SK-N-SH (cell line): ENCODE measurements at regions not wholly inside any gene's neighbourhood (a gene's known extent, or its start where the extent isn't known, plus 50 kb on each side); places are given as distances from the start of the nearest gene placed in this dataset.

ENCODE experiments used
- CTCF ChIA-PET: fragments of 300-600, 350-600 bp; formaldehyde crosslinking; extraction: SDS; loops from one replicate; lab custom pipeline; 2021; lab: Yijun Ruan, JAX
- POLR2A ChIA-PET: fragments of 350-600 bp; sonication (Branson Sonifier 250); formaldehyde crosslinking; extraction: SDS; loops from one replicate; lab custom pipeline; 2020; ENCODE audit warnings: antibody characterized with exemption, inconsistent platforms; lab: Yijun Ruan, JAX
- DNase-seq: peaks from one replicate; pipeline ENCODE4 v3.0.0; 2012
- H2AFZ ChIP-seq: fragments of 200-600 bp; sonication (generic); 2 replicates; pipeline ENCODE4 v1.8.1; 2016; ENCODE audit warnings: antibody characterized with exemption, mild to moderate bottlenecking, low read depth
- H3F3A ChIP-seq: fragments of 200-600 bp; sonication (generic); replicated peaks from 2 replicates; pipeline ENCODE3; 2016; ENCODE audit warnings: antibody characterized with exemption, mild to moderate bottlenecking; ENCODE audit not compliant: insufficient read depth
- H3K27ac ChIP-seq, 2 experiments: fragments of 200-500 bp in 1 of 2; fragments of 200-600 bp in 1 of 2; sonication (Bioruptor generic) in 1 of 2; sonication (generic), shearing (Covaris generic) in 1 of 2; 2 replicates each; pipeline versions ENCODE4 v1.5.1 to v1.6.1; 2014 to 2016; ENCODE audit warnings: low read depth in 2 of 2, inconsistent platforms in 1 of 2, low read length in 1 of 2, mild to moderate bottlenecking in 1 of 2, mixed read lengths in 1 of 2
- H3K27me3 ChIP-seq: fragments of 200-600 bp; sonication (generic), shearing (Covaris generic); 2 replicates; pipeline ENCODE4 v1.6.1; 2016; ENCODE audit warnings: mixed run types; ENCODE audit not compliant: insufficient read depth
- H3K36me3 ChIP-seq, 2 experiments: fragments of 200-500 bp in 1 of 2; fragments of 200-600 bp in 1 of 2; sonication (Bioruptor generic) in 1 of 2; sonication (generic) in 1 of 2; replicated peaks in 1 of 2; 2 replicates each; pipeline versions ENCODE3 to v1.5.1; 2014 to 2016; ENCODE audit warnings: low read length in 1 of 2, mild to moderate bottlenecking in 1 of 2; ENCODE audit not compliant: insufficient read depth in 2 of 2, control insufficient read depth in 1 of 2
- H3K4me1 ChIP-seq, 2 experiments: fragments of 200-500 bp in 1 of 2; fragments of 200-600 bp in 1 of 2; sonication (Bioruptor generic) in 1 of 2; sonication (generic), shearing (Covaris generic) in 1 of 2; 2 replicates each; pipeline versions ENCODE4 v1.5.1 to v1.6.1; 2014 to 2016; ENCODE audit warnings: low read depth in 1 of 2, low read length in 1 of 2, mixed run types in 1 of 2; ENCODE audit not compliant: insufficient read depth in 2 of 2, control insufficient read depth in 1 of 2
- H3K4me2 ChIP-seq: fragments of 200-600 bp; sonication (generic), shearing (Covaris generic); 2 replicates; pipeline ENCODE4 v1.6.1; 2017; ENCODE audit warnings: mixed run types
- H3K4me3 ChIP-seq, 2 experiments: fragments of 200-500 bp in 1 of 2; fragments of 200-600 bp in 1 of 2; sonication (Bioruptor generic) in 1 of 2; sonication (generic), shearing (Covaris generic) in 1 of 2; 2 replicates each; pipeline versions ENCODE4 v1.5.1 to v1.8.1; 2014 to 2016; ENCODE audit warnings: low read depth in 2 of 2, inconsistent platforms in 1 of 2, low read length in 1 of 2, mild to moderate bottlenecking in 1 of 2, mixed read lengths in 1 of 2, moderate library complexity in 1 of 2
- H3K79me2 ChIP-seq: fragments of 200-600 bp; sonication (generic); 2 replicates; pipeline ENCODE4 v1.8.1; 2017; ENCODE audit warnings: mild to moderate bottlenecking; ENCODE audit not compliant: insufficient read depth
- H3K9ac ChIP-seq: fragments of 200-600 bp; sonication (generic); 2 replicates; pipeline ENCODE4 v1.6.1; 2017; ENCODE audit warnings: mixed run types
- H3K9me2 ChIP-seq: fragments of 200-600 bp; sonication (generic); 2 replicates; pipeline ENCODE4 v1.6.1; 2017; ENCODE audit warnings: mixed run types
- H3K9me3 ChIP-seq: fragments of 200-600 bp; sonication (generic); 2 replicates; pipeline ENCODE4 v1.6.1; 2017; ENCODE audit warnings: mixed run types, mild to moderate bottlenecking, moderate library complexity
- H4K20me1 ChIP-seq: fragments of 200-600 bp; sonication (generic); 2 replicates; pipeline ENCODE4 v1.6.1; 2017; ENCODE audit warnings: mild to moderate bottlenecking, mixed run types; ENCODE audit not compliant: insufficient read depth
- ELF1 ChIP-seq: IDR thresholded peaks from 2 replicates; pipeline ENCODE4 v1.4.0; 2012
- EZH2phosphoT487 ChIP-seq: fragments of 200-600 bp; sonication (generic); IDR thresholded peaks from 2 replicates; pipeline ENCODE4 v1.6.1; 2017; ENCODE audit warnings: low read depth, mixed run types, mild to moderate bottlenecking, antibody characterized with exemption, moderate library complexity, borderline replicate concordance
- FOSL2 ChIP-seq: IDR thresholded peaks from 2 replicates; pipeline ENCODE4 v1.4.0; 2012; ENCODE audit warnings: low read depth, mild to moderate bottlenecking, moderate library complexity, borderline replicate concordance
- FOXJ3 ChIP-seq: sonication (generic); formaldehyde crosslinking; IDR thresholded peaks from 2 replicates; pipeline ENCODE4 v1.5.1; 2020; ENCODE audit warnings: mild to moderate bottlenecking, missing genetic modification reagents
- GABPA ChIP-seq: IDR thresholded peaks from 2 replicates; pipeline ENCODE4 v1.4.0; 2012; ENCODE audit warnings: low read depth, mild to moderate bottlenecking
- GATA2 ChIP-seq: sonication (generic); formaldehyde crosslinking; IDR thresholded peaks from 2 replicates; pipeline ENCODE4 v1.5.0; 2020; ENCODE audit warnings: mild to moderate bottlenecking, missing genetic modification reagents
- IRF3 ChIP-seq: fragments of 150-350 bp; IDR thresholded peaks from 2 replicates; pipeline ENCODE4 v1.6.1; 2016; ENCODE audit warnings: mild to moderate bottlenecking, low read depth, low read length
- JUND ChIP-seq: IDR thresholded peaks from 2 replicates; pipeline ENCODE4 v1.4.0; 2012
- MAX ChIP-seq: IDR thresholded peaks from 2 replicates; pipeline ENCODE4 v1.4.0; 2012; ENCODE audit warnings: low read depth
- MXI1 ChIP-seq: IDR thresholded peaks from 2 replicates; pipeline ENCODE4 v1.6.1; 2012; ENCODE audit warnings: mild to moderate bottlenecking, low read depth, low read length, improper control_type of control experiment
- NFIC ChIP-seq: IDR thresholded peaks from 2 replicates; pipeline ENCODE4 v1.4.0; 2012; ENCODE audit warnings: borderline replicate concordance
- NRF1 ChIP-seq: IDR thresholded peaks from 2 replicates; pipeline ENCODE4 v1.6.1; 2012; ENCODE audit warnings: low read depth, mild to moderate bottlenecking, low read length
- PBX3 ChIP-seq: IDR thresholded peaks from 2 replicates; pipeline ENCODE4; 2012
- POLR2AphosphoS5 ChIP-seq: IDR thresholded peaks from 2 replicates; pipeline ENCODE4 v1.6.1; 2012; ENCODE audit warnings: low read depth, low read length
- REST ChIP-seq: IDR thresholded peaks from 2 replicates; pipeline ENCODE4 v1.6.1; 2012; ENCODE audit warnings: mild to moderate bottlenecking, low read depth, low read length, moderate library complexity
- SMC3 ChIP-seq: IDR thresholded peaks from 2 replicates; pipeline ENCODE4 v1.6.1; 2012; ENCODE audit warnings: low read depth, low read length, improper control_type of control experiment
- TAF1 ChIP-seq: IDR thresholded peaks from 2 replicates; pipeline ENCODE4 v1.6.1; 2012; ENCODE audit warnings: low read depth, mild to moderate bottlenecking, low read length, moderate library complexity, borderline replicate concordance
- ZBTB33 ChIP-seq: IDR thresholded peaks from 2 replicates; pipeline ENCODE4 v1.4.0; 2012; ENCODE audit warnings: low read depth, borderline replicate concordance
- WGBS: methylation state at CpG from one replicate; pipeline ENCODE4 v1.1.6; 2017; ENCODE audit warnings: low lambda C conversion rate; 5-methylcytosine and 5-hydroxymethylcytosine counted together

GRCh38 chr13:40252241-40252640 lies 414.2 kb downstream of the FOXO1 start (continued):
- TF ChIP-seq IRF3 (no peak), FOXJ3 (no peak), MXI1 (no peak), FOSL2 (no peak), PBX3 (no peak), JUND (no peak)

- Histone ChIP-seq H3K27me3 (no peaks in the 10 kb centered on the region), H3K36me3 (no peaks in the 10 kb centered on the region), H3K79me2 (no peaks in the 10 kb centered on the region), H3K4me2 (no peak overlapping the region), H3K9me2 (no peaks in the 10 kb centered on the region), H4K20me1 (no peaks in the 10 kb centered on the region), H2AFZ (no peak overlapping the region), H3K9ac (no peak overlapping the region), H3K27ac (no peak overlapping the region), H3K4me3 (no peak overlapping the region), H3K9me3 (no peaks in the 10 kb centered on the region), H3K4me1 (no peaks in the 10 kb centered on the region; a peak in 1 of 4 replicates), H3F3A (no peaks in the 10 kb centered on the region)
- ChIA-PET POLR2A (no interaction called here), CTCF (interaction anchor here (0.6 to 1.0 kb wide), 2 partner anchors 16 to 424 kb away, joined by 3 read pairs; no protein-coding TSS in a partner anchor)
- no peak for DNase-seq
- 51% methylated on average over 3 of the region's 3 CpGs for WGBS
- TF ChIP-seq MXI1 (no peak), GATA2 (CRISPR knock-in tag) (0 out of 2 replicates have a peak, but pooled peaks have one; percentile 16)
Measured at GRCh38 chr13:40252676-40253075, 413.8 kb downstream of the FOXO1 start.

GRCh38 chr13:40254394-40254793 lies 412.0 kb downstream of the FOXO1 start:
- no peak overlapping the region for H3K4me2 ChIP-seq
- no peak for DNase-seq
- no peaks in the 10 kb centered on the region for H3F3A ChIP-seq
- H3K27ac ChIP-seq = no peak overlapping the region
- 96% methylated on average over 2 of the region's 2 CpGs for WGBS
- H4K20me1 ChIP-seq = no peaks in the 10 kb centered on the region
- no peaks in the 10 kb centered on the region; a peak in 1 of 4 replicates for H3K4me1 ChIP-seq
- H3K36me3 ChIP-seq = no peaks in the 10 kb centered on the region
- ChIA-PET POLR2A (no interaction called here), CTCF (interaction anchor here (0.6 to 1.3 kb wide), 2 partner anchors 9 to 274 kb away, joined by 3 read pairs; no protein-coding TSS in a partner anchor)
- no peaks in the 10 kb centered on the region for H3K79me2 ChIP-seq
- no peaks in the 10 kb centered on the region for H3K9me2 ChIP-seq
- no peak overlapping the region for H2AFZ ChIP-seq
- H3K27me3 ChIP-seq = no peaks in the 10 kb centered on the region
- TF ChIP-seq REST (no peak), NFIC (no peak), FOSL2 (no peak), SMC3 (no peak), GABPA (no peak), MAX (no peak), NRF1 (no peak), ZBTB33 (no peak), EZH2phosphoT487 (no peak), ELF1 (no peak), TAF1 (no peak), POLR2AphosphoS5 (no peak), FOXJ3 (no peak)
- H3K9ac ChIP-seq = no peak overlapping the region
- H3K4me3 ChIP-seq = no peak overlapping the region
- no peaks in the 10 kb centered on the region for H3K9me3 ChIP-seq
